Upper lobe of left lung (tissue), 4 donors: ENCODE measurements at regions not wholly inside any gene's neighbourhood (a gene's known extent, or its start where the extent isn't known, plus 50 kb on each side); places are given as distances from the start of the nearest gene placed in this dataset.

Experiments
- CTCF ChIP-seq, 6 experiments: fragments of 450-650 bp in 4 of 6; fragments of 200-600 bp in 2 of 6; sonication (generic) in 2 of 6; IDR thresholded peaks; one replicate each; pipeline ENCODE4 v1.5.1; 2016 to 2019; ENCODE audit warnings: antibody characterized with exemption in 6 of 6
- EP300 ChIP-seq, 4 donors: sonication (generic); formaldehyde crosslinking; IDR thresholded peaks; one replicate each; pipeline ENCODE4 v1.5.1; 2017; ENCODE audit warnings: antibody characterized with exemption in 4 of 4, control low read depth in 2 of 4
- POLR2A ChIP-seq, 4 donors: fragments of 450-650 bp; IDR thresholded peaks; one replicate each; pipeline ENCODE4 v1.5.1; 2016 to 2017; ENCODE audit warnings: antibody characterized with exemption in 4 of 4, mild to moderate bottlenecking in 2 of 4
- POLR2AphosphoS5 ChIP-seq, 2 donors: sonication (generic); formaldehyde crosslinking; IDR thresholded peaks; one replicate each; pipeline ENCODE4 v1.5.1; 2017; ENCODE audit warnings: antibody characterized with exemption in 2 of 2

DNA sequence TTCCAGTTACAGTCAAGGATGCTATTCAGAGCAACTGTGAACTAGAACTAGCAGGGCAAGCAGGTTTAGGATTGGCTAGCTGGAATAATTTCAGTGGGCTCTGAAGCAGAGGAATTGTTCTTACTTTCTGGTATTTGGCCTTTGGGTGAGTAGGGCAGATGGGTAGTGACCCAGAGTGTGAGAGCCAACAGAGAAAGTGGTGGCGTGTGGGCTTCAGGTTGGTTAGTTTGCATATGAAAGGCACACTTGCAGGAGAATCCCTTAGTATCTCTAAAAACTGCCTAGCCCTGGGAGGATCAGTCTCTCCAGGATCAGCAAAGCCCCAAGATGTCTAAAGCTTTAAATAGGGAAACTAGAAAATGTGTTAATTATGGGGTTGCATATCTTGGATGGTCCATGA is 67.6 kb upstream of the LRRC8B start:
- TF ChIP-seq POLR2A (IDR thresholded peaks at IDR 0.05) (no peak), CTCF (IDR thresholded peaks at IDR 0.05) (no peak), EP300 (IDR thresholded peaks at IDR 0.05) (no peak), POLR2AphosphoS5 (IDR thresholded peaks at IDR 0.05) (no peak)
